Parathyroid adenoma (tissue), 2 donors: ENCODE measurements at regions not wholly inside any gene's neighbourhood (a gene's known extent, or its start where the extent isn't known, plus 50 kb on each side); places are given as distances from the start of the nearest gene placed in this dataset.

ENCODE experiments used
- H2AFZ ChIP-seq: fragments of 300-600 bp; sonication (generic); one replicate; pipeline ENCODE4 v1.7.0; 2017; ENCODE audit warnings: antibody characterized with exemption, mild to moderate bottlenecking
- H3K27ac ChIP-seq: fragments of 300-600 bp; sonication (generic); one replicate; pipeline ENCODE4 v1.7.0; 2017
- H3K27me3 ChIP-seq: fragments of 300-600 bp; sonication (generic); one replicate; pipeline ENCODE4 v1.7.0; 2017; ENCODE audit warnings: low read length; ENCODE audit not compliant: control insufficient read depth, insufficient read depth
- H3K36me3 ChIP-seq: fragments of 300-600 bp; sonication (generic); one replicate; pipeline ENCODE4 v1.7.0; 2017; ENCODE audit warnings: low read length; ENCODE audit not compliant: control insufficient read depth, insufficient read depth
- H3K4me1 ChIP-seq: fragments of 300-600 bp; sonication (generic); one replicate; pipeline ENCODE4 v1.7.0; 2017; ENCODE audit warnings: control low read depth
- H3K4me2 ChIP-seq: fragments of 300-600 bp; sonication (generic); one replicate; pipeline ENCODE4 v1.7.0; 2017; ENCODE audit warnings: low read length
- H3K4me3 ChIP-seq: fragments of 300-600 bp; sonication (generic); one replicate; pipeline ENCODE4 v1.7.0; 2017; ENCODE audit warnings: low read depth, low read length
- H3K79me2 ChIP-seq: fragments of 300-600 bp; sonication (generic); one replicate; pipeline ENCODE4 v1.7.0; 2017; ENCODE audit warnings: control low read depth
- H3K9ac ChIP-seq: fragments of 300-600 bp; sonication (generic); one replicate; pipeline ENCODE4 v1.7.0; 2017; ENCODE audit warnings: mild to moderate bottlenecking
- H3K9me3 ChIP-seq: fragments of 300-600 bp; sonication (generic); one replicate; pipeline ENCODE4 v1.7.0; 2017; ENCODE audit warnings: low read length; ENCODE audit not compliant: control insufficient read depth
- TF ChIP-seq, protein P1 (sequence below): fragments of 300-600 bp; sonication (generic); IDR thresholded peaks from one replicate; pipeline ENCODE4 v1.7.0; 2017; ENCODE audit warnings: antibody characterized with exemption, mild to moderate bottlenecking
- donor health status: primary hyperparathyroidism.

DNA sequence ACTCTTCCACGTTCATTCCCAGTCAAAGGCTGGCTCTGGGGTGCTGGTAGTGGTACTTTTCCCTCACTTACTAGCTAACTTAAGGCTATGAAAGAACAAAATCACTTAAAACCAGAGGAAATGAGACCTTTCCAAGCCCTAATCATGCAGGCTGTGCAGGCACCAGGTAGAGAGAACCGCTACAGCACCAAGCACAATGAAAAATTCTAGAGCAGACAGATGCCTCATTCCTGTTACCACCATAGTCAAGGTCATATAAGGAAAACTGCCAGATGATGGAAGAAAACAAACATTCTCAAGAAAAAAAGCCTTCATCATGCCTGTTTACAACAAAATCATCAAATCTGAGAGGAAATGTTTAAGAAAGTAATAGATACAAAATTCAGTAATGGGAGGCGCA is 374.4 kb upstream of the PDE4D start:
- Histone ChIP-seq H3K4me2 (no peak overlapping the region), H3K27ac (no peak overlapping the region), H2AFZ (no peak overlapping the region), H3K9me3 (no peaks in the 10 kb centered on the region), H3K27me3 (no peaks in the 10 kb centered on the region), H3K36me3 (no peaks in the 10 kb centered on the region), H3K79me2 (no peaks in the 10 kb centered on the region), H3K4me1 (no peaks in the 10 kb centered on the region), H3K9ac (no peak overlapping the region), H3K4me3 (no peak overlapping the region)
- TF ChIP-seq, protein P1, sequence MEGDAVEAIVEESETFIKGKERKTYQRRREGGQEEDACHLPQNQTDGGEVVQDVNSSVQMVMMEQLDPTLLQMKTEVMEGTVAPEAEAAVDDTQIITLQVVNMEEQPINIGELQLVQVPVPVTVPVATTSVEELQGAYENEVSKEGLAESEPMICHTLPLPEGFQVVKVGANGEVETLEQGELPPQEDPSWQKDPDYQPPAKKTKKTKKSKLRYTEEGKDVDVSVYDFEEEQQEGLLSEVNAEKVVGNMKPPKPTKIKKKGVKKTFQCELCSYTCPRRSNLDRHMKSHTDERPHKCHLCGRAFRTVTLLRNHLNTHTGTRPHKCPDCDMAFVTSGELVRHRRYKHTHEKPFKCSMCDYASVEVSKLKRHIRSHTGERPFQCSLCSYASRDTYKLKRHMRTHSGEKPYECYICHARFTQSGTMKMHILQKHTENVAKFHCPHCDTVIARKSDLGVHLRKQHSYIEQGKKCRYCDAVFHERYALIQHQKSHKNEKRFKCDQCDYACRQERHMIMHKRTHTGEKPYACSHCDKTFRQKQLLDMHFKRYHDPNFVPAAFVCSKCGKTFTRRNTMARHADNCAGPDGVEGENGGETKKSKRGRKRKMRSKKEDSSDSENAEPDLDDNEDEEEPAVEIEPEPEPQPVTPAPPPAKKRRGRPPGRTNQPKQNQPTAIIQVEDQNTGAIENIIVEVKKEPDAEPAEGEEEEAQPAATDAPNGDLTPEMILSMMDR = no peak

DNA sequence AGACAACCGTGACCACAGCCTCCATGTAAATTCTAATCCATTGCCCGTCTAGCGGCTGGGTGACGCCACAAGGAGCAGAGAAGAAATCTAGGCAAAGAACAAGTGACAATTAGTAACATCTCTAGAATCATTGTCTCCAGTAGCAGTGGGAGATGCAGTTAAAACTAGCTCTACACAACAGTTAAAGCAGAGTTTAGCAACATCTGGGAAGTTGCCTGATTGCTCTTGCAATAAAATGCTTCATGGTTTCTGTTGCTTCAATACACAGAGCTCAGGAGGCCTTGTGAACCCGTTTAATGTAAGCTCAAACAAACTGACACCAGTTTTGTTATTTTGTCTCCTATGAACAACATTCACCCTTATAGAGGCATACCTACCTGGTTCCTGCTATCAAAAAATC is 369.8 kb upstream of the PDE4D start:
- Histone ChIP-seq H3K36me3 (no peaks in the 10 kb centered on the region), H3K79me2 (no peaks in the 10 kb centered on the region), H3K27ac (no peak overlapping the region), H3K4me3 (no peak overlapping the region), H3K27me3 (no peaks in the 10 kb centered on the region), H2AFZ (no peak overlapping the region), H3K4me2 (no peak overlapping the region), H3K4me1 (no peaks in the 10 kb centered on the region), H3K9me3 (no peaks in the 10 kb centered on the region), H3K9ac (no peak overlapping the region)
- TF ChIP-seq, protein P1 = no peak

DNA sequence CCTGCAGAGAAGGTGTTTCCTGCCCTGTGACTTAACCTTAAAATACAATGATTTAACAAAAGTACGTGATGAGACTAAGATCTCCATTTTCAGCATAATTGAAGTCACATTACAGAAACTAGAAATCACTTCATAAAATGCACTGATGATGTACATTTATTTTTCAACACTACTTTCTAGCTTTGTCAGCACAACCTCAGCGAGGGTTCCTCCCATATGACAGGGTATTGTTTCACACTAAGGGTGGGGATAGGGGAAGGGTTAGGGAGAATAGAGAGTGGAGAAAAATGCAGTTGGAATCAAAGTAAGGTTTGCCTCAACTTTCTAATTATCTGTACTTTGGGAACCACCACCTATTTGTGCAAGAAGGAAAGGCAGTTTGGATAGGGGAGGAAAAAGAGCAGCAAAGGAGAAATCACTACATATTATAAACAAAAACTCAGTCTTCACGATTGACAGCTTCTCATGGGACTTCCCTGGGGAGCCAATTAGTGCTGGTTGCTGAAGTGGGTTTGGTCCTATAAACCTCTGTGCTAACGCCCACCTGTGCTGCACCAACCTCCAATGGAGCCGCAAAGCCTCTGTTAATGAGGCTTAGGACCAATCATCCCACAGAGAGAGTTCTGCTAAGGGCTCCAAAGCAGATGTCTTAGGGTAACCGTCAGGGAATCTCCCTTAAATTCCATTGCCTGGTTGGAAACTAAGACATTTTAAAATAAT is 369.2 kb upstream of the PDE4D start:
- Histone ChIP-seq H2AFZ (no peak overlapping the region), H3K27ac (no peak overlapping the region), H3K27me3 (no peaks in the 10 kb centered on the region), H3K9ac (no peak overlapping the region), H3K36me3 (no peaks in the 10 kb centered on the region), H3K4me3 (no peak overlapping the region), H3K4me1 (no peaks in the 10 kb centered on the region), H3K79me2 (no peaks in the 10 kb centered on the region), H3K4me2 (no peak overlapping the region), H3K9me3 (no peaks in the 10 kb centered on the region)
- TF ChIP-seq, protein P1 = no peak

DNA sequence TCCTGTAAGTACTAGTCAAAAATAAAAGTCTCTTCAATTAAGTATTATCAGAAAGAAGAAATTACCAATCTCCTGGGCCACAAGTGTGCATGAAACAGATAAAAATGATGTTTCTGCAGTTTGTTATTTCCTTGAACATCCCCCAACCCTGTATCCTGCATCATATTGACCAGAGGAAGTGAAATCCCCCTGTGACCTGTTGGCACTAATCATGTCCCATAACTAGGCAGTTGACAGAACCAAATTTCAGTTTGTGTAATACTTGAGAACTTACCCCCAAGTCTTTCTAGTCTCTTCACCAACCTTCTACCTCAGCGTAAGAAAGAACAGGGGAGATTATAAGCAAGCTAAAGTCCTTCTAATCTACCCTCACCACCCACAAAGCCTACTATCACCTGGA is 368.2 kb upstream of the PDE4D start:
- no peak overlapping the region for H3K27ac ChIP-seq
- no peaks in the 10 kb centered on the region for H3K27me3 ChIP-seq
- no peak overlapping the region for H3K9ac ChIP-seq
- TF ChIP-seq, protein P1 = no peak
- no peaks in the 10 kb centered on the region for H3K9me3 ChIP-seq
- no peak overlapping the region for H3K4me3 ChIP-seq
- no peaks in the 10 kb centered on the region for H3K36me3 ChIP-seq
- H2AFZ ChIP-seq = no peak overlapping the region
- no peaks in the 10 kb centered on the region for H3K4me1 ChIP-seq
- H3K79me2 ChIP-seq = no peaks in the 10 kb centered on the region
- no peak overlapping the region for H3K4me2 ChIP-seq

DNA sequence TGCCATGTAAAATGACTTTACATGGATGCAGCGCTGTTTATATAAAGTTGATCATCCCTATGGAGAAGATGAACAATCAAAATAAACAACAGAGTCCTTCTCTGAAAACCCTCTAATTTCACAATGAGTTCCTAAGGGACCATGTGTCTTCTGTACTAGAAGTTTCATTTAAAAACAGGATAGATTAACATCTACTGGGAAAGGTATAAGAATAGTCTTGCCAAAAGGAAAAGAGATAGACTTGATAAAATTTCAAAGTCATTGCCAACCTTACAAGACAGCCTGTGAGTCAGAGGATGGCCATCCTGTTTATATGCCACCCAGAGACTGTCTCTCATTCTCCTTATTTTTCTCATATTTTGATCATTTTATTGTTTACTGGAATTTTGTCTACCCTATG is 367.1 kb upstream of the PDE4D start:
- Histone ChIP-seq H3K4me1 (no peaks in the 10 kb centered on the region), H3K9me3 (no peaks in the 10 kb centered on the region), H3K36me3 (no peaks in the 10 kb centered on the region), H3K4me3 (no peak overlapping the region), H3K27me3 (no peaks in the 10 kb centered on the region), H3K4me2 (no peak overlapping the region), H3K9ac (no peak overlapping the region), H3K27ac (no peak overlapping the region), H2AFZ (no peak overlapping the region), H3K79me2 (no peaks in the 10 kb centered on the region)
- TF ChIP-seq, protein P1 = no peak
